Astrocyte of the spinal cord (primary cell): ENCODE measurements at regions not wholly inside any gene's neighbourhood (a gene's known extent, or its start where the extent isn't known, plus 50 kb on each side); places are given as distances from the start of the nearest gene placed in this dataset.

Experiments
- DNase-seq: peaks from one replicate; pipeline ENCODE4 v3.0.0; 2011; ENCODE audit warnings: low read depth, low spot score
- H3K4me3 ChIP-seq: 2 replicates; pipeline ENCODE4 v1.5.1; 2011; ENCODE audit warnings: low read depth, mild to moderate bottlenecking, low read length, moderate library complexity
- in situ Hi-C: cut with HindIII; loops from 2 replicates; pipeline ENCODE4 v1.10.0; 2017; ENCODE audit warnings: low sequenced_read_pairs
- TF ChIP-seq, protein P1 (sequence below): IDR thresholded peaks from 2 replicates; pipeline ENCODE4 v1.5.1; 2012; ENCODE audit warnings: low read depth, mild to moderate bottlenecking, low read length, inconsistent platforms

DNA sequence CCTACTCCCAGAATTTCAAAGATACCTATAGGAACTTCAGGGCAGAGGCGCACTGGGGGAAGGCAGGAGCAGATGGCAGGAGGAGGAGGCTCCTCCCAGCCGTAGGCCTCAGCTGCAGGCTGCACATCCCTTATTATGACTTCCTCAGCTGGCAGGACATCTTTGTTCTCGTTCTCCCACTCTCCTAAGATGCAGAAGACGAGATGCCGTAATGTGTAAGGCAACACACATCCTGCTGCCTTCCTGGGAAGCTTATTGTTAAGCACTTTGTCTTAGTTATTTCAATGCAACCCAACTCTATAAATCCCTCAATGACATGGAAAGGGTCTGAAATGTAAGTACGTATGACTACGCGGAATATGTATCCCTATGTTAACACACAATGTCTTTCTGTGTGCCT is 599.8 kb upstream of the MGMT start:
- H3K4me3 ChIP-seq, result no peak overlapping the region
- no peak for DNase-seq
- in situ Hi-C loops, result no loop called here
- TF ChIP-seq, protein P1, sequence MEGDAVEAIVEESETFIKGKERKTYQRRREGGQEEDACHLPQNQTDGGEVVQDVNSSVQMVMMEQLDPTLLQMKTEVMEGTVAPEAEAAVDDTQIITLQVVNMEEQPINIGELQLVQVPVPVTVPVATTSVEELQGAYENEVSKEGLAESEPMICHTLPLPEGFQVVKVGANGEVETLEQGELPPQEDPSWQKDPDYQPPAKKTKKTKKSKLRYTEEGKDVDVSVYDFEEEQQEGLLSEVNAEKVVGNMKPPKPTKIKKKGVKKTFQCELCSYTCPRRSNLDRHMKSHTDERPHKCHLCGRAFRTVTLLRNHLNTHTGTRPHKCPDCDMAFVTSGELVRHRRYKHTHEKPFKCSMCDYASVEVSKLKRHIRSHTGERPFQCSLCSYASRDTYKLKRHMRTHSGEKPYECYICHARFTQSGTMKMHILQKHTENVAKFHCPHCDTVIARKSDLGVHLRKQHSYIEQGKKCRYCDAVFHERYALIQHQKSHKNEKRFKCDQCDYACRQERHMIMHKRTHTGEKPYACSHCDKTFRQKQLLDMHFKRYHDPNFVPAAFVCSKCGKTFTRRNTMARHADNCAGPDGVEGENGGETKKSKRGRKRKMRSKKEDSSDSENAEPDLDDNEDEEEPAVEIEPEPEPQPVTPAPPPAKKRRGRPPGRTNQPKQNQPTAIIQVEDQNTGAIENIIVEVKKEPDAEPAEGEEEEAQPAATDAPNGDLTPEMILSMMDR, result no peak

DNA sequence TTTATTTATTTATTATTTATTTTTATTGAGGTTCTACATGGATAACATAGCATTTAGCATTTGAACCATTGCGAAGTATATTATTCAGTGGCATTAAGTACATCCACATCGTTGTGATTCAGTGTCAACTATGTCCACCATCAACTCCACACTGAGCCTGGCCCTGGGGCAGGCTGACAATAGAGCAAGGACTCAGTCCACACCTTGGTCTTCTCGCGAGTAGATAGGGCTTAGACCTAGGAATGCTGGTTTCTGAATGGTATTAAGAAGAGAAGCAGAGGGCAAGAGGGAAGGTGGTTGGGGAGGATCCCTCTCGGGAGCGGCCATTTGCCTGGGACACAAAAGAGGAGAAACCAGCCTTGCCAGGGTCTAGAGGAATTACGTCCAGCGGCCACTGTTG is 599.2 kb upstream of the MGMT start:
- TF ChIP-seq, protein P1, result no peak
- in situ Hi-C loops, result no loop called here
- no peak overlapping the region for H3K4me3 ChIP-seq
- no peak for DNase-seq

DNA sequence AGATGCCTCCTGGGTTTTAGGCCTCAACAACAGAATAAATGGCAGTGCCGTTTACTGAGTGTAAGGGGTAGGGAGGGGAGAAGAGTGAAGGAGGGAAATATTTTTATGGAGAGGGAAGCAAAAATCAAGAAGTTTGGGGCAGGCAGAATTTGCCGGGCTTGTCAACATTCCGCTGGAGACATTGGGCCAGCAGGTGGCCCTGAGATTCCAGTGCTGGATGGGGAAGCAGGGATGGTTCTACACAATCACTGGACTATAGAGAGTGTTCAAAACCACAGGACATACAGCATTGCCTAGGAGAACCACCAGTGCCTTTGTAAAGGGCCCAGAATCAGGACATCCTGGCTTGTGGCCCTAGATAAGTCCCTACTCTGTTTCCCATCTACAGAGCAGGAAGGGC is 598.6 kb upstream of the MGMT start:
- TF ChIP-seq, protein P1, result no peak
- no peak for DNase-seq
- in situ Hi-C loops, result no loop called here

DNA sequence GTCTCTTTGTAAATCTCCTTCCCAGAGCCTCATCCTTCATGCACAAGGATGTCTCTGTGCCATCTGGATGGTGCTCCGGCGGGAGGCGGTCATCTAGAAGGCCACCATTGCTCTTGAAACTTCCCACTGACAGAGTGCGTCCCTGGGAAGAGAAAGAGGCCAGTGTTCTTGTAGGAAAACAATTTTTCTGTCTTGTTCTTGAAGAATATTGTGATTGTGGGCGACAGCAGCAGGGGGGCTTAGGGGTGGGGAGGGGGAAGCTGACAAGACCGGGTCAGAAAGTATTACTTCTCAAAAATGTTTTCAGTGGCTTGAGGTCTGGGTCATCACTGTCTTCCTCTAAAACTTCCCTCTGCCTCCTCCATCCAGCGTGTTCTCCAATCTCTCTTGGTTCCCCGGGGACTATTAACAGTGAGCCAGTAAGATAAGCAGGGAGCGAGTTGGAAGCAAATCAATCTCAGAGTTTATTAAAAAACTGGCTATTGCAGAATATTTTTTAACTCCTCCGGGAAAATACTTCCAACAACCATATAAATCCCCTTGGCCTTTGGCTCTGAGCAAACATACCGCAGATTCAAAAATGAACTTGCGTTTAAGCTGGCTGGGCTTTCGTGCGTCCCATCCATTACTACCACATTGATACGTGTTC is 597.8 kb upstream of the MGMT start:
- H3K4me3 ChIP-seq, result no peak overlapping the region
- TF ChIP-seq, protein P1, result no peak
- no peak for DNase-seq
- in situ Hi-C loops, result no loop called here

More for the DNA sequence above, 598.6 kb upstream of the MGMT start:
- H3K4me3 ChIP-seq, result no peak overlapping the region

DNA sequence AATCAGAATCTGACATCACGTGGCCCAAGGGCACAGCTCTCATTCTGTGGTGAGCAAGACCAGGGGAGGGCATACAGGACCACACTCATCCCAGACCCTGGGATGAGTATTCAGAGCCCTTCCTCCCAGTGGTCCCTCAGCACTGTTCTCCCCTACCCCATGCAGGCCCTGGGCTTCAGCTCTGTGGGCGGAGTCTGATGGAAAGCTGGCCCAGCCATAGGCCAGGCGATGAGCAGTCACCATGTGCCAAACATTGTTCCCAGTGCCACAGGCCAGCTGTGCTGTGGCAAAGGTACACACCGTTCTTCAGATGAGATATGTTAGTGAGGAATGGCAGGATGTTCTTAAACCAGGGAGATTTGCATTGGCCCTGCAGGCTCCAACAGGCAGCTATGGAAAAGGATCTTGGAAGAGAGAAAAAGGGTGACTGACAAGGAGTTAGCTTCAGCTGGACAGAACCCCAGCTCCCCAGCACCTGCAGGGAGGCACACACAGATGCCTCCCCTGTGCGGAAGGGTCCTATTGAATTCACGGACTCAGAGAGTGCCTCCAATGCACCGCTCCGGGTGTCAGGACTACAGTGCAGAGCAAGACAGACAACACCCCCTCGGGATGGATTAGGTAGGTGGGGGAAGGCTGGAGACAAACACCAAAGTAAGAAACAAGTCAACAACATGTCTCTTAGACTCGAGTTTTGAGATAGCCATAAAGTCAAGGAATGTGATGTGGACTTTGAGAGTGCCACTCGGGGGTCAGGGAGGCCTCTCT is 596.0 kb upstream of the MGMT start:
- in situ Hi-C loops, result no loop called here
- TF ChIP-seq, protein P1, result no peak
- H3K4me3 ChIP-seq, result no peak overlapping the region
- no peak for DNase-seq

DNA sequence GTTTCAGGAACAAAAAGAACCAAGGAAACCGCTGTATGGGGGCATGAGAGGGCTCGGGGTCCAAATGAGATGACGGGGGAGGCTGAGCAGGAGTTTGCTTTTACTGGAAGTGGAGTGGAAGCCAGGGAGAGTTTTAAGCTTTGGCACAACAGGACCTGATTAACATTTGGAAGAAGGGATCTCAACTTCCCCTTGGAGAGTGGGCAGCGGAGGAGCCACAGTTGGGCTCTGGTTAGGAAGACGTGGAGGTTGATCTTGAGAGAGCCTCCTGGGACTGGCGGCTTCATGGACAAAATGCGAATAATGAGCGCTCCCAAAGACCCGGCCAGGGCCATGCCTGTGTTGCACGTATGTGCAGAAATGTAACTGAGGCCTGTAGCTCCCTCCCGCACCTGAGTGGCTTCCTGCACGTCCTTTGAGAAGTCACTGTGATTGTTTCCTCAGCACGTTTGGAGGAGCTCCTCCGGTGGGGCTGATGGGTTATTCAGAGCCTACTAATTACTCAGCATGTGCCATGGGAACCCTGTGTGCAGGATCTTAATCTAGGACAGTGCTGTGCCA is 595.3 kb upstream of the MGMT start:
- TF ChIP-seq, protein P1, result no peak
- in situ Hi-C loops, result no loop called here
- no peak for DNase-seq
- no peak overlapping the region for H3K4me3 ChIP-seq
